ENCODE measurements at regions not wholly inside any gene's neighbourhood (a gene's known extent, or its start where the extent isn't known, plus 50 kb on each side); places are given as distances from the start of the nearest gene placed in this dataset.

- H3K9ac ChIP-seq (ENCODE audit: low read depth, low read length) = no peak overlapping the region
Observed at GRCh38 chr15:47377465-47377864, 339.8 kb upstream of the SEMA6D start.

GRCh38 chr15:47378527-47378926, 338.8 kb upstream of the SEMA6D start:
- Histone ChIP-seq H3K36me3 (ENCODE audit: control insufficient read depth, insufficient read depth, low read length) (no peaks in the 10 kb centered on the region), H3K4me1 (ENCODE audit: control insufficient read depth, insufficient read depth, low read length) (no peaks in the 10 kb centered on the region), H3K4me3 (ENCODE audit: low read depth, low read length) (no peak overlapping the region), H3K9me3 (ENCODE audit: control insufficient read depth, insufficient read depth, low read length) (no peaks in the 10 kb centered on the region), H3K27ac (ENCODE audit: low read depth, low read length) (no peak overlapping the region), H3K27me3 (ENCODE audit: control insufficient read depth, insufficient read depth, low read length) (no peaks in the 10 kb centered on the region), H3K9ac (ENCODE audit: low read depth, low read length) (no peak overlapping the region)

More at GRCh38 chr15:47377465-47377864, 339.8 kb upstream of the SEMA6D start:
- H3K27ac ChIP-seq (ENCODE audit: low read depth, low read length) = no peak overlapping the region
- H3K4me1 ChIP-seq (ENCODE audit: control insufficient read depth, insufficient read depth, low read length) = no peaks in the 10 kb centered on the region
- no peaks in the 10 kb centered on the region for H3K9me3 ChIP-seq (ENCODE audit: control insufficient read depth, insufficient read depth, low read length)
- H3K4me3 ChIP-seq (ENCODE audit: low read depth, low read length) = no peak overlapping the region
- no peaks in the 10 kb centered on the region for H3K36me3 ChIP-seq (ENCODE audit: control insufficient read depth, insufficient read depth, low read length)
- H3K27me3 ChIP-seq (ENCODE audit: control insufficient read depth, insufficient read depth, low read length) = no peaks in the 10 kb centered on the region

- H3K27ac ChIP-seq (ENCODE audit: low read depth, low read length) = no peak overlapping the region
- H3K9me3 ChIP-seq (ENCODE audit: control insufficient read depth, insufficient read depth, low read length) = no peaks in the 10 kb centered on the region
- no peak overlapping the region for H3K9ac ChIP-seq (ENCODE audit: low read depth, low read length)
- no peaks in the 10 kb centered on the region for H3K36me3 ChIP-seq (ENCODE audit: control insufficient read depth, insufficient read depth, low read length)
- no peaks in the 10 kb centered on the region for H3K27me3 ChIP-seq (ENCODE audit: control insufficient read depth, insufficient read depth, low read length)
- no peaks in the 10 kb centered on the region for H3K4me1 ChIP-seq (ENCODE audit: control insufficient read depth, insufficient read depth, low read length)
- no peak overlapping the region for H3K4me3 ChIP-seq (ENCODE audit: low read depth, low read length)
Observed at GRCh38 chr15:47383102-47383501, 334.2 kb upstream of the SEMA6D start.

- Histone ChIP-seq H3K36me3 (ENCODE audit: control insufficient read depth, insufficient read depth, low read length) (no peaks in the 10 kb centered on the region), H3K4me1 (ENCODE audit: control insufficient read depth, insufficient read depth, low read length) (no peaks in the 10 kb centered on the region), H3K27me3 (ENCODE audit: control insufficient read depth, insufficient read depth, low read length) (no peaks in the 10 kb centered on the region), H3K9me3 (ENCODE audit: control insufficient read depth, insufficient read depth, low read length) (no peaks in the 10 kb centered on the region), H3K9ac (ENCODE audit: low read depth, low read length) (no peak overlapping the region), H3K27ac (ENCODE audit: low read depth, low read length) (no peak overlapping the region), H3K4me3 (ENCODE audit: low read depth, low read length) (no peak overlapping the region)
Observed at GRCh38 chr15:47383801-47384200, 333.5 kb upstream of the SEMA6D start.

- Histone ChIP-seq H3K27ac (ENCODE audit: low read depth, low read length) (no peak overlapping the region), H3K4me3 (ENCODE audit: low read depth, low read length) (no peak overlapping the region), H3K9ac (ENCODE audit: low read depth, low read length) (no peak overlapping the region), H3K9me3 (ENCODE audit: control insufficient read depth, insufficient read depth, low read length) (no peaks in the 10 kb centered on the region), H3K4me1 (ENCODE audit: control insufficient read depth, insufficient read depth, low read length) (no peaks in the 10 kb centered on the region), H3K27me3 (ENCODE audit: control insufficient read depth, insufficient read depth, low read length) (no peaks in the 10 kb centered on the region), H3K36me3 (ENCODE audit: control insufficient read depth, insufficient read depth, low read length) (no peaks in the 10 kb centered on the region)
Observed at GRCh38 chr15:47384341-47384740, 333.0 kb upstream of the SEMA6D start.

GRCh38 chr15:47384776-47385175, 332.5 kb upstream of the SEMA6D start:
- no peak overlapping the region for H3K9ac ChIP-seq (ENCODE audit: low read depth, low read length)
- H3K9me3 ChIP-seq (ENCODE audit: control insufficient read depth, insufficient read depth, low read length) = no peaks in the 10 kb centered on the region
- H3K27me3 ChIP-seq (ENCODE audit: control insufficient read depth, insufficient read depth, low read length) = no peaks in the 10 kb centered on the region
- H3K4me3 ChIP-seq (ENCODE audit: low read depth, low read length) = no peak overlapping the region
- H3K27ac ChIP-seq (ENCODE audit: low read depth, low read length) = no peak overlapping the region
- H3K36me3 ChIP-seq (ENCODE audit: control insufficient read depth, insufficient read depth, low read length) = no peaks in the 10 kb centered on the region
- no peaks in the 10 kb centered on the region for H3K4me1 ChIP-seq (ENCODE audit: control insufficient read depth, insufficient read depth, low read length)

- Histone ChIP-seq H3K27ac (ENCODE audit: low read depth, low read length) (no peak overlapping the region), H3K4me3 (ENCODE audit: low read depth, low read length) (no peak overlapping the region), H3K36me3 (ENCODE audit: control insufficient read depth, insufficient read depth, low read length) (no peaks in the 10 kb centered on the region), H3K27me3 (ENCODE audit: control insufficient read depth, insufficient read depth, low read length) (no peaks in the 10 kb centered on the region), H3K4me1 (ENCODE audit: control insufficient read depth, insufficient read depth, low read length) (no peaks in the 10 kb centered on the region), H3K9me3 (ENCODE audit: control insufficient read depth, insufficient read depth, low read length) (no peaks in the 10 kb centered on the region), H3K9ac (ENCODE audit: low read depth, low read length) (no peak overlapping the region)
Observed at GRCh38 chr15:47386459-47386858, 330.8 kb upstream of the SEMA6D start.

GRCh38 chr15:47388299-47388698, 329.0 kb upstream of the SEMA6D start:
- Histone ChIP-seq H3K4me3 (ENCODE audit: low read depth, low read length) (no peak overlapping the region), H3K27ac (ENCODE audit: low read depth, low read length) (no peak overlapping the region), H3K9me3 (ENCODE audit: control insufficient read depth, insufficient read depth, low read length) (no peaks in the 10 kb centered on the region), H3K36me3 (ENCODE audit: control insufficient read depth, insufficient read depth, low read length) (no peaks in the 10 kb centered on the region), H3K4me1 (ENCODE audit: control insufficient read depth, insufficient read depth, low read length) (peaks cover 3% of the 10 kb centered on the region; the same call in 1 of the 2 replicates), H3K9ac (ENCODE audit: low read depth, low read length) (no peak overlapping the region), H3K27me3 (ENCODE audit: control insufficient read depth, insufficient read depth, low read length) (no peaks in the 10 kb centered on the region)

GRCh38 chr15:47390208-47390765, 327.0 kb upstream of the SEMA6D start:
- Histone ChIP-seq H3K9ac (ENCODE audit: low read depth, low read length) (no peak overlapping the region), H3K4me1 (ENCODE audit: control insufficient read depth, insufficient read depth, low read length) (peaks cover 20% of the 10 kb centered on the region), H3K4me3 (ENCODE audit: low read depth, low read length) (no peak overlapping the region), H3K9me3 (ENCODE audit: control insufficient read depth, insufficient read depth, low read length) (no peaks in the 10 kb centered on the region), H3K27me3 (ENCODE audit: control insufficient read depth, insufficient read depth, low read length) (no peaks in the 10 kb centered on the region), H3K36me3 (ENCODE audit: control insufficient read depth, insufficient read depth, low read length) (no peaks in the 10 kb centered on the region), H3K27ac (ENCODE audit: low read depth, low read length) (no peak overlapping the region)

GRCh38 chr15:47394286-47394809, 323.0 kb upstream of the SEMA6D start:
- Histone ChIP-seq H3K27me3 (ENCODE audit: control insufficient read depth, insufficient read depth, low read length) (no peaks in the 10 kb centered on the region), H3K9me3 (ENCODE audit: control insufficient read depth, insufficient read depth, low read length) (no peaks in the 10 kb centered on the region), H3K27ac (ENCODE audit: low read depth, low read length) (peak overlapping the region; percentile 21), H3K4me1 (ENCODE audit: control insufficient read depth, insufficient read depth, low read length) (peaks cover 20% of the 10 kb centered on the region), H3K36me3 (ENCODE audit: control insufficient read depth, insufficient read depth, low read length) (no peaks in the 10 kb centered on the region), H3K9ac (ENCODE audit: low read depth, low read length) (no peak overlapping the region), H3K4me3 (ENCODE audit: low read depth, low read length) (no peak overlapping the region)

GRCh38 chr15:47395076-47395475, 322.2 kb upstream of the SEMA6D start:
- Histone ChIP-seq H3K4me3 (ENCODE audit: low read depth, low read length) (no peak overlapping the region), H3K36me3 (ENCODE audit: control insufficient read depth, insufficient read depth, low read length) (no peaks in the 10 kb centered on the region), H3K27ac (ENCODE audit: low read depth, low read length) (no peak overlapping the region), H3K4me1 (ENCODE audit: control insufficient read depth, insufficient read depth, low read length) (peaks cover 20% of the 10 kb centered on the region), H3K9ac (ENCODE audit: low read depth, low read length) (no peak overlapping the region), H3K9me3 (ENCODE audit: control insufficient read depth, insufficient read depth, low read length) (no peaks in the 10 kb centered on the region), H3K27me3 (ENCODE audit: control insufficient read depth, insufficient read depth, low read length) (no peaks in the 10 kb centered on the region)
